PC-3 (cell line): ENCODE measurements at regions not wholly inside any gene's neighbourhood (a gene's known extent, or its start where the extent isn't known, plus 50 kb on each side); places are given as distances from the start of the nearest gene placed in this dataset.

Experiments used
- CTCF ChIP-seq: fragments of 300-600 bp; sonication (generic); conservative IDR thresholded peaks from 2 replicates; pipeline ENCODE4 v1.5.1; 2017; ENCODE audit warnings: antibody characterized with exemption, low read depth, mild to moderate bottlenecking, low read length
- EZH2 ChIP-seq: fragments of 300-600 bp; sonication (generic); IDR thresholded peaks from one replicate; pipeline ENCODE4 v1.6.1; 2017; ENCODE audit warnings: antibody characterized with exemption, mild to moderate bottlenecking, low read length; ENCODE audit not compliant: unreplicated experiment
- EZH2phosphoT487 ChIP-seq: fragments of 300-600 bp; sonication (generic); IDR thresholded peaks from 2 replicates; pipeline ENCODE4 v1.6.1; 2018; ENCODE audit warnings: mild to moderate bottlenecking, antibody characterized with exemption, low read length, borderline replicate concordance

DNA sequence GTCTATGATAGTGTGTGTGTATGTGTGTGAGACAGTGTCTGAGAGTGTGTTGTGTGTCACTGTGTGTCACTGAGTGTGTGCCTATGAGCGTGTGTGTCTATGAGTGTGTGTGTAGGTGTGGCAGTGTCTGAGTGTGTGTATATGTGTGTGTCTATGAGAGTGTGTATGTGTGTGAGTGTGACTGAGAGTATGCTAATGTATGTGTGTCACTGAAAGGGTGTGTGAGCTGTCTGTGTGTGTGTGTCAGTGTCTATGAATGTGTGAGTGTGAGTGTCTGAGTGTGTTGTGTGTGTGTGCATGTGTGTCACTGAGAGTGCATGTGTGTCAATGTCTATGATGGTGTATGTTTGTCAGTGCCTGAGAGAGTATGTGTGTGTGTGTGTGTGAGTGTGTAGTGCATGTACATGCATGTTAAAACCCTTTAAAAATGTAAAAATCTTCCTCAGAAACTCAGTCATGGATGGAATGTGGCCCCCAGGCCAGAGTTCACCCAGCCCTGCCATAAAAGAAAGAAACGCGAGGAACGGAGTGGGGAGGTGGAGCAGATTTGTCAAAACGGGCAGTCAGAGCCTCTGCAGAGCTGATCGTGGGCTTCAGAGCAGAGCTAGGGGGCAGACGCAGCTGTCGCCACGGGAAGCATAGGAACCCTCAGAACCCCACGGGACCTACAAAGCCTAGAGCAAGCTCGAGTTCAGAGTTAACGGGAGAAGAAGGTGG, 218.8 kb downstream of the CTTN start:
- no peak for TF ChIP-seq CTCF
- TF ChIP-seq EZH2, result no peak
- no peak for TF ChIP-seq EZH2phosphoT487
